GM12892 (cell line): ENCODE measurements at regions not wholly inside any gene's neighbourhood (a gene's known extent, or its start where the extent isn't known, plus 50 kb on each side); places are given as distances from the start of the nearest gene placed in this dataset.

ENCODE experiments used
- POLR2A ChIP-seq: IDR thresholded peaks from 2 replicates; pipeline ENCODE4 v1.6.1; 2011; ENCODE audit warnings: low read depth, low read length, control low read depth
- TAF1 ChIP-seq: IDR thresholded peaks from 2 replicates; pipeline ENCODE4 v1.6.1; 2011; ENCODE audit warnings: low read depth, mild to moderate bottlenecking, control low read depth, low read length, borderline replicate concordance

- TF ChIP-seq POLR2A: no peak
- no peak for TF ChIP-seq TAF1
Observed at GRCh38 chr11:23509821-23510220, 649.5 kb upstream of the CCDC179 start.
